Coronary artery (tissue), 2 donors: ENCODE measurements at regions not wholly inside any gene's neighbourhood (a gene's known extent, or its start where the extent isn't known, plus 50 kb on each side); places are given as distances from the start of the nearest gene placed in this dataset.

Experiments used
- DNase-seq: peaks from one replicate; pipeline ENCODE4 v3.0.0-alpha.2; 2017; ENCODE audit warnings: low spot score
- H3K27ac ChIP-seq, 2 donors: fragments of 200-600 bp; sonication (generic); one replicate each; pipeline ENCODE4 v1.5.1; 2016 to 2019
- H3K4me3 ChIP-seq: fragments of 200-600 bp; sonication (generic); 2 replicates; pipeline ENCODE4 v1.5.1; 2016; ENCODE audit warnings: mild to moderate bottlenecking, moderate library complexity
- CTCF ChIP-seq: fragments of 200-600 bp; sonication (generic); IDR thresholded peaks from one replicate; pipeline ENCODE4 v1.5.1; 2019; ENCODE audit warnings: antibody characterized with exemption

- H3K4me3 ChIP-seq, result peak overlapping the region; percentile 47
- H3K27ac ChIP-seq, result no peak overlapping the region
- no peak for DNase-seq
- TF ChIP-seq CTCF, result no peak
These were observed 216.1 kb downstream of the MEF2C start for GRCh38 chr5:88666761-88667495.

- peak overlapping the region; percentile 7 for H3K4me3 ChIP-seq
- no peak for DNase-seq
- no peak overlapping the region for H3K27ac ChIP-seq
- no peak for TF ChIP-seq CTCF
These were observed 217.2 kb downstream of the MEF2C start for GRCh38 chr5:88665750-88666215.

- DNase-seq, result no peak
- Histone ChIP-seq H3K27ac (no peak overlapping the region), H3K4me3 (no peak overlapping the region)
- TF ChIP-seq CTCF, result no peak
These were observed 218.3 kb downstream of the MEF2C start for GRCh38 chr5:88664645-88665044.

GRCh38 chr5:88663793-88664216, 219.2 kb downstream of the MEF2C start:
- TF ChIP-seq CTCF, result no peak
- no peak overlapping the region for H3K27ac ChIP-seq
- H3K4me3 ChIP-seq, result no peak overlapping the region
- DNase-seq, result no peak

GRCh38 chr5:88662846-88663245, 220.1 kb downstream of the MEF2C start:
- no peak overlapping the region for H3K4me3 ChIP-seq
- no peak for TF ChIP-seq CTCF
- H3K27ac ChIP-seq, result no peak overlapping the region
- no peak for DNase-seq

- no peak for DNase-seq
- Histone ChIP-seq H3K4me3 (peak overlapping the region; percentile 69), H3K27ac (no peak overlapping the region)
- no peak for TF ChIP-seq CTCF
These were observed 221.2 kb downstream of the MEF2C start for GRCh38 chr5:88661806-88662207.
